K562 (cell line): ENCODE measurements at regions not wholly inside any gene's neighbourhood (a gene's known extent, or its start where the extent isn't known, plus 50 kb on each side); places are given as distances from the start of the nearest gene placed in this dataset.
A peak's percentile ranks its signal among the peaks of the same experiment; 100 is the strongest.

Experiments
- ATAC-seq: fragments of 200-7000 bp; cut with Tn5 transposase; 3 replicates; pipeline ENCODE4 v1.9.1; 2020; ENCODE audit warnings: moderate library complexity
- BruUV-seq: library from RNA; stranded (reverse); fragments of 400-500 nt; replicated peaks from 2 replicates; lab custom pipeline; 2021; lab: Mats Ljungman, UMichigan
- CTCF ChIA-PET: fragments of 300-600 bp; formaldehyde crosslinking; extraction: SDS; loops from one replicate; lab custom pipeline; 2021; ENCODE audit warnings: low intra/inter-chr PET ratio; lab: Yijun Ruan, JAX
- POLR2A ChIA-PET: fragments of 300-600, 350-650 bp; sonication (Branson Sonifier 250); formaldehyde crosslinking; extraction: SDS; loops from one replicate; lab custom pipeline; 2021; ENCODE audit warnings: antibody characterized with exemption, inconsistent platforms; lab: Yijun Ruan, JAX
- DNase-seq, 4 experiments: peaks; one replicate each; pipeline versions ENCODE4 v3.0.0 to v3.0.0-alpha.2; 2011 to 2018; ENCODE audit warnings: low spot score in 3 of 4, mixed read lengths in 3 of 4; ENCODE audit errors: extremely low read depth in 1 of 4
- FAIRE-seq: peaks from 2 replicates; lab custom pipeline; 2011; peaks lifted over from hg19 to GRCh38; lab: Jason Lieb, UNC
- H2AFZ ChIP-seq: 2 replicates; pipeline ENCODE4 v1.6.0; 2011; ENCODE audit warnings: low read depth, low read length, control low read depth, inconsistent platforms
- H3K27ac ChIP-seq: fragments of 200-600 bp; 3 replicates; pipeline ENCODE4 v1.8.0; 2011; ENCODE audit warnings: low read depth, mild to moderate bottlenecking, control low read depth, inconsistent platforms, low read length, moderate library complexity, mixed read lengths; ENCODE audit errors: extremely low read depth
- H3K27me3 ChIP-seq, 2 experiments: fragments of 300-600 bp in 1 of 2; 2 replicates in 1 of 2; 3 replicates in 1 of 2; pipeline versions ENCODE4 v1.6.0 to v1.8.0; 2011; ENCODE audit warnings: inconsistent platforms in 2 of 2, low read length in 2 of 2, mild to moderate bottlenecking in 1 of 2, mixed read lengths in 1 of 2, moderate library complexity in 1 of 2; ENCODE audit not compliant: control insufficient read depth in 2 of 2, insufficient read depth in 2 of 2
- H3K36me3 ChIP-seq: fragments of 300-600 bp; 3 replicates; pipeline ENCODE4 v1.8.0; 2011; ENCODE audit warnings: mild to moderate bottlenecking, low read length, inconsistent platforms; ENCODE audit not compliant: control insufficient read depth, insufficient read depth
- H3K4me1 ChIP-seq, 2 experiments: fragments of 200-600 bp in 1 of 2; replicated peaks in 1 of 2; 2 replicates in 1 of 2; 3 replicates in 1 of 2; pipeline versions ENCODE4 v1.5.1 to v1.8.0; 2011; ENCODE audit warnings: inconsistent platforms in 2 of 2, low read length in 2 of 2, mild to moderate bottlenecking in 1 of 2, mixed read lengths in 1 of 2, moderate library complexity in 1 of 2; ENCODE audit not compliant: control insufficient read depth in 2 of 2, insufficient read depth in 2 of 2
- H3K4me2 ChIP-seq: 2 replicates; pipeline ENCODE4 v1.6.1; 2011; ENCODE audit warnings: low read length, control low read depth, inconsistent platforms, mixed read lengths; ENCODE audit not compliant: insufficient read depth
- H3K4me3 ChIP-seq: fragments of 200-600 bp; sonication (generic), shearing (Covaris generic); 2 replicates; pipeline ENCODE4 v1.5.1; 2016; ENCODE audit warnings: control low read depth, inconsistent platforms
- H3K79me2 ChIP-seq: fragments of 200-600 bp; 3 replicates; pipeline ENCODE4 v1.8.0; 2011; ENCODE audit warnings: low read length, inconsistent platforms; ENCODE audit not compliant: control insufficient read depth, insufficient read depth
- H3K9ac ChIP-seq, 2 experiments: 2 replicates each; pipeline versions ENCODE4 v1.6.0 to v1.6.1; 2011; ENCODE audit warnings: low read depth in 2 of 2, low read length in 2 of 2, control low read depth in 1 of 2, inconsistent platforms in 1 of 2, mild to moderate bottlenecking in 1 of 2, mixed read lengths in 1 of 2; ENCODE audit not compliant: insufficient read depth in 1 of 2
- H3K9me1 ChIP-seq: one replicate; pipeline ENCODE4 v1.6.0; 2011; ENCODE audit warnings: inconsistent platforms, mild to moderate bottlenecking, low read length, moderate library complexity; ENCODE audit not compliant: control insufficient read depth, insufficient read depth
- H3K9me3 ChIP-seq: replicated peaks from 2 replicates; pipeline ENCODE4 v1.5.1; 2011; ENCODE audit warnings: low read depth, low read length, inconsistent platforms; ENCODE audit not compliant: control insufficient read depth, insufficient read depth
- H4K20me1 ChIP-seq: replicated peaks from 2 replicates; pipeline ENCODE4 v1.6.1; 2011; ENCODE audit warnings: low read length, inconsistent platforms, mixed read lengths; ENCODE audit not compliant: control insufficient read depth, insufficient read depth
- CBX1 ChIP-seq: sonication (generic); IDR thresholded peaks from 2 replicates; pipeline ENCODE4 v1.6.1; 2016; ENCODE audit warnings: antibody characterized with exemption, low read depth, mild to moderate bottlenecking
- ELF1 ChIP-seq: fragments of 200-800 bp; sonication (Bioruptor generic); IDR thresholded peaks from 2 replicates; pipeline ENCODE4 v1.6.1; 2016; ENCODE audit warnings: missing genetic modification characterization, missing compliant biosample characterization
- GABPA ChIP-seq: fragments of 200-800 bp; sonication (Bioruptor generic); conservative IDR thresholded peaks from 2 replicates; pipeline ENCODE4 v1.6.1; 2016; ENCODE audit warnings: low read depth, missing genetic modification characterization, missing compliant biosample characterization
- SP1 ChIP-seq: sonication (generic); formaldehyde crosslinking; IDR thresholded peaks from 2 replicates; pipeline ENCODE4 v1.8.1; 2022; ENCODE audit warnings: mild to moderate bottlenecking, missing genetic modification reagents
- ZNF121 ChIP-seq: sonication (generic); formaldehyde crosslinking; conservative IDR thresholded peaks from 2 replicates; pipeline ENCODE4 v1.8.0; 2022; ENCODE audit warnings: missing genetic modification reagents
- ZNF165 ChIP-seq: fragments of 250-450 bp; sonication (Bioruptor Pico); IDR thresholded peaks from 2 replicates; pipeline ENCODE4 v1.4.0; 2020; ENCODE audit warnings: borderline replicate concordance
- ZNF316 ChIP-seq: fragments of 450-650 bp; IDR thresholded peaks from 2 replicates; pipeline ENCODE4 v1.6.1; 2016
- WGBS: fragments of 100-300 bp; shearing (Covaris generic); methylation state at CpG from one replicate; pipeline ENCODE4 v1.1.6; 2016; ENCODE audit warnings: low coverage, mixed read lengths; ENCODE audit not compliant: insufficient coverage; ENCODE audit errors: missing lambda C conversion rate; 5-methylcytosine and 5-hydroxymethylcytosine counted together
- in situ Hi-C: fragments of 300-500 bp; cut with MboI; formaldehyde crosslinking; loops from 4 replicates; pipeline ENCODE4 v1.15.0; 2018; ENCODE audit warnings: inconsistent platforms, mixed read lengths
- intact Hi-C: fragments of 100-400 bp; cut with micrococcal nuclease; formaldehyde crosslinking; loops from 2 replicates; pipeline ENCODE4 v1.14.2; 2022
- TF ChIP-seq, protein P1 (sequence below): fragments of 250-450 bp; sonication (Bioruptor Pico); IDR thresholded peaks from 2 replicates; pipeline ENCODE4 v1.4.0; 2020
- TF ChIP-seq, protein P2 (sequence below), 2 experiments: fragments of 450-650 bp in 1 of 2; sonication (generic) in 1 of 2; formaldehyde crosslinking in 1 of 2; IDR thresholded peaks; 2 replicates each; pipeline versions ENCODE4 v1.7.1 to v1.9.0; 2016 to 2022; ENCODE audit warnings: inconsistent platforms in 1 of 2, mild to moderate bottlenecking in 1 of 2, missing genetic modification reagents in 1 of 2

DNA sequence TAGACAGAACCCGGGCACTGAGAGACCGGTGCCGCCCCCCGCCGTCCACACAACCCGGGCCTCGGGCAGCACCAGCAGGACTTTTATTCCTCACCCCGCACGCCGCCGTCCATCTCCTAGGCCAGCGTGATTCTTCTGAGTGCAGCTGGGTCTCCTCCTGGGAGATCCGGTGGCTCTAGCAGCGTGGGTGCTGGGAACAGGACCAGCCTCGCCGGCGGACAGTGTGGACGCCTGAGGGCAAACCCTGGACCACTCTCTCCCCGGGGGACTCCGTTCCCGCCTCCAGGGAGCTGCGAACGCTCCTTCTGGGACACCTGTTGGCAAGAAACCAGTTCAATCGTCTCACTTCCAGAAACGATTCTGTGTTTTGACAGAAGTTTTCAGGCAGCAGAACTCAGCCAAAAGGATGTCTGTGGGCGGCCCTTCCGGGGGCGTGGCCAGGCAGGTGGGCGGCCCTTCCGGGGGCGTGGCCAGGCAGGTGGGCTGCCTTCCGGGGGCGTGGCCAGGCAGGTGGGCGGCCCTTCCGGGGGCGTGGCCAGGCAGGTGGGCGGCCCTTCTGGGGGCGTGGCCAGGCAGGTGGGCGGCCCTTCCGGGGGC lies 130.7 kb downstream of the DLL1 start:
- ChIA-PET CTCF (no interaction called here), POLR2A (interaction anchor here (0.6 kb wide), 1 partner anchor 12 kb away, joined by 4 read pairs; no protein-coding TSS in a partner anchor)
- intact Hi-C loops: no loop called here
- H2AFZ ChIP-seq: no peak overlapping the region
- H3K27ac ChIP-seq: no peak overlapping the region
- no peak overlapping the region for H3K4me3 ChIP-seq
- WGBS: 61% methylated on average over 28 of the region's 40 CpGs
- no peaks in the 10 kb centered on the region for H3K9me1 ChIP-seq
- no TSS peak for BruUV-seq
- DNase-seq (peak in 3 of 4 experiments; percentile 62 to 79 (median 77)), ATAC-seq (peak; percentile 66), FAIRE-seq (no peak)
- no peak overlapping the region for H3K9ac ChIP-seq
- in situ Hi-C loops: no loop called here
- TF ChIP-seq ZNF121 (CRISPR knock-in tag) (no peak), GABPA (peak; percentile 80), ZNF316 (no peak), CBX1 (peak; percentile 73; the same call in 1 of the 2 replicates), ZNF165 (no peak), SP1 (CRISPR knock-in tag) (peak; percentile 80), ELF1 (tag) (peak; percentile 55)
- TF ChIP-seq, protein P1, sequence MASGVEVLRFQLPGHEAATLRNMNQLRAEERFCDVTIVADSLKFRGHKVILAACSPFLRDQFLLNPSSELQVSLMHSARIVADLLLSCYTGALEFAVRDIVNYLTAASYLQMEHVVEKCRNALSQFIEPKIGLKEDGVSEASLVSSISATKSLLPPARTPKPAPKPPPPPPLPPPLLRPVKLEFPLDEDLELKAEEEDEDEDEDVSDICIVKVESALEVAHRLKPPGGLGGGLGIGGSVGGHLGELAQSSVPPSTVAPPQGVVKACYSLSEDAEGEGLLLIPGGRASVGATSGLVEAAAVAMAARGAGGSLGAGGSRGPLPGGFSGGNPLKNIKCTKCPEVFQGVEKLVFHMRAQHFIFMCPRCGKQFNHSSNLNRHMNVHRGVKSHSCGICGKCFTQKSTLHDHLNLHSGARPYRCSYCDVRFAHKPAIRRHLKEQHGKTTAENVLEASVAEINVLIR (CRISPR knock-in tag): no peak
- TF ChIP-seq, protein P2, sequence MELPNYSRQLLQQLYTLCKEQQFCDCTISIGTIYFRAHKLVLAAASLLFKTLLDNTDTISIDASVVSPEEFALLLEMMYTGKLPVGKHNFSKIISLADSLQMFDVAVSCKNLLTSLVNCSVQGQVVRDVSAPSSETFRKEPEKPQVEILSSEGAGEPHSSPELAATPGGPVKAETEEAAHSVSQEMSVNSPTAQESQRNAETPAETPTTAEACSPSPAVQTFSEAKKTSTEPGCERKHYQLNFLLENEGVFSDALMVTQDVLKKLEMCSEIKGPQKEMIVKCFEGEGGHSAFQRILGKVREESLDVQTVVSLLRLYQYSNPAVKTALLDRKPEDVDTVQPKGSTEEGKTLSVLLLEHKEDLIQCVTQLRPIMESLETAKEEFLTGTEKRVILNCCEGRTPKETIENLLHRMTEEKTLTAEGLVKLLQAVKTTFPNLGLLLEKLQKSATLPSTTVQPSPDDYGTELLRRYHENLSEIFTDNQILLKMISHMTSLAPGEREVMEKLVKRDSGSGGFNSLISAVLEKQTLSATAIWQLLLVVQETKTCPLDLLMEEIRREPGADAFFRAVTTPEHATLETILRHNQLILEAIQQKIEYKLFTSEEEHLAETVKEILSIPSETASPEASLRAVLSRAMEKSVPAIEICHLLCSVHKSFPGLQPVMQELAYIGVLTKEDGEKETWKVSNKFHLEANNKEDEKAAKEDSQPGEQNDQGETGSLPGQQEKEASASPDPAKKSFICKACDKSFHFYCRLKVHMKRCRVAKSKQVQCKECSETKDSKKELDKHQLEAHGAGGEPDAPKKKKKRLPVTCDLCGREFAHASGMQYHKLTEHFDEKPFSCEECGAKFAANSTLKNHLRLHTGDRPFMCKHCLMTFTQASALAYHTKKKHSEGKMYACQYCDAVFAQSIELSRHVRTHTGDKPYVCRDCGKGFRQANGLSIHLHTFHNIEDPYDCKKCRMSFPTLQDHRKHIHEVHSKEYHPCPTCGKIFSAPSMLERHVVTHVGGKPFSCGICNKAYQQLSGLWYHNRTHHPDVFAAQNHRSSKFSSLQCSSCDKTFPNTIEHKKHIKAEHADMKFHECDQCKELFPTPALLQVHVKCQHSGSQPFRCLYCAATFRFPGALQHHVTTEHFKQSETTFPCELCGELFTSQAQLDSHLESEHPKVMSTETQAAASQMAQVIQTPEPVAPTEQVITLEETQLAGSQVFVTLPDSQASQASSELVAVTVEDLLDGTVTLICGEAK (IDR thresholded peaks at IDR 0.05): peak; percentile 68
- TF ChIP-seq, protein P2 (CRISPR knock-in tag; IDR thresholded peaks at IDR 0.05): no peak
- H3K79me2 ChIP-seq: no peaks in the 10 kb centered on the region
- peaks cover 5% of the 10 kb centered on the region; the same call in 1 of the 2 replicates for H3K9me3 ChIP-seq
- H3K36me3 ChIP-seq: no peaks in the 10 kb centered on the region
- no peak overlapping the region for H3K4me2 ChIP-seq
- peaks cover 0 to 15% of the 10 kb centered on the region in 2 experiments; a peak in 3 of 5 replicates for H3K27me3 ChIP-seq
- peaks cover 0 to 16% of the 10 kb centered on the region in 2 experiments; a peak in 2 of 5 replicates for H3K4me1 ChIP-seq
- no peaks in the 10 kb centered on the region for H4K20me1 ChIP-seq
